HL-60 (cell line): ENCODE measurements at regions not wholly inside any gene's neighbourhood (a gene's known extent, or its start where the extent isn't known, plus 50 kb on each side); places are given as distances from the start of the nearest gene placed in this dataset.

ENCODE experiments used
- DNase-seq, 2 experiments: peaks; one replicate each; pipeline ENCODE4 v3.0.0-alpha.2; 2010 to 2020; ENCODE audit warnings: low read depth in 1 of 2, low spot score in 1 of 2
- H3K27ac ChIP-seq: fragments of 250-450 bp; sonication (Bioruptor Pico); replicated peaks from 2 replicates; pipeline ENCODE4 v1.5.1; 2020; ENCODE audit warnings: mild to moderate bottlenecking, moderate library complexity
- H3K27me3 ChIP-seq: fragments of 250-450 bp; sonication (Bioruptor Pico); 2 replicates; pipeline ENCODE4 v1.5.1; 2021; ENCODE audit warnings: mild to moderate bottlenecking, moderate library complexity; ENCODE audit not compliant: insufficient read depth, poor library complexity, severe bottlenecking
- H3K4me3 ChIP-seq: replicated peaks from 2 replicates; pipeline ENCODE4 v1.5.1; 2011; ENCODE audit warnings: mild to moderate bottlenecking, control low read depth, low read length; ENCODE audit not compliant: insufficient read depth
- CTCF ChIP-seq: IDR thresholded peaks from one replicate; pipeline ENCODE4 v1.5.1; 2011; ENCODE audit warnings: low read length, control low read depth, inconsistent platforms; ENCODE audit not compliant: insufficient read depth
- GABPA ChIP-seq: IDR thresholded peaks from 2 replicates; pipeline ENCODE4 v1.6.1; 2012; ENCODE audit warnings: low read depth
- POLR2AphosphoS5 ChIP-seq: IDR thresholded peaks from 2 replicates; pipeline ENCODE4 v1.6.1; 2012; ENCODE audit warnings: low read depth
- SPI1 ChIP-seq: IDR thresholded peaks from 2 replicates; pipeline ENCODE4 v1.6.1; 2012; ENCODE audit warnings: low read depth, mild to moderate bottlenecking, borderline replicate concordance
- TF ChIP-seq, protein P1 (sequence below): IDR thresholded peaks from 2 replicates; pipeline ENCODE4 v1.6.1; 2012; ENCODE audit warnings: low read depth; ENCODE audit not compliant: insufficient replicate concordance

DNA sequence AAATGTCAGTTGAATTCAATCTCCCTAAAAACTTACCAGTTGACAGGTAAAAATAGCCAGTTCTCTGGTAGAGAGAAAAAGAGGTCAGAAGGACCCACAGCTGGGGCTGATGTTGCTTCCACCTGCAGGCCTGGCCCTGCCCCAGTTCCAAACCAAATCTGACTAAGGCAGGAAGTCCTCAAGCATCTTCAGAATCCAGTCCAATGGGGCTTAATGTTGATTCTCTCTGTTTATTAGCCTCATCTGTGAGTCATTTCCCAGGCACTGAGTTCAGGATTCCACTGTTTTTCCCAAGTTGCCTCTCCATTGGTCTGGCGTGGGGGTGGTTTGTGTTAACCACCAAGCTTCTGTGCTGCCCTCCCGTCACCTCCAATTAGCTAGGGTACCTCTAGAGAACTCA lies 601.8 kb downstream of the INSC start:
- no peaks in the 10 kb centered on the region for H3K27me3 ChIP-seq
- no peak overlapping the region for H3K27ac ChIP-seq
- DNase-seq = no peak

GRCh38 chr11:15720460-15720859 lies 605.7 kb downstream of the INSC start:
- no peak for TF ChIP-seq POLR2AphosphoS5
- no peak for TF ChIP-seq CTCF
- TF ChIP-seq GABPA = no peak
- TF ChIP-seq, protein P1, sequence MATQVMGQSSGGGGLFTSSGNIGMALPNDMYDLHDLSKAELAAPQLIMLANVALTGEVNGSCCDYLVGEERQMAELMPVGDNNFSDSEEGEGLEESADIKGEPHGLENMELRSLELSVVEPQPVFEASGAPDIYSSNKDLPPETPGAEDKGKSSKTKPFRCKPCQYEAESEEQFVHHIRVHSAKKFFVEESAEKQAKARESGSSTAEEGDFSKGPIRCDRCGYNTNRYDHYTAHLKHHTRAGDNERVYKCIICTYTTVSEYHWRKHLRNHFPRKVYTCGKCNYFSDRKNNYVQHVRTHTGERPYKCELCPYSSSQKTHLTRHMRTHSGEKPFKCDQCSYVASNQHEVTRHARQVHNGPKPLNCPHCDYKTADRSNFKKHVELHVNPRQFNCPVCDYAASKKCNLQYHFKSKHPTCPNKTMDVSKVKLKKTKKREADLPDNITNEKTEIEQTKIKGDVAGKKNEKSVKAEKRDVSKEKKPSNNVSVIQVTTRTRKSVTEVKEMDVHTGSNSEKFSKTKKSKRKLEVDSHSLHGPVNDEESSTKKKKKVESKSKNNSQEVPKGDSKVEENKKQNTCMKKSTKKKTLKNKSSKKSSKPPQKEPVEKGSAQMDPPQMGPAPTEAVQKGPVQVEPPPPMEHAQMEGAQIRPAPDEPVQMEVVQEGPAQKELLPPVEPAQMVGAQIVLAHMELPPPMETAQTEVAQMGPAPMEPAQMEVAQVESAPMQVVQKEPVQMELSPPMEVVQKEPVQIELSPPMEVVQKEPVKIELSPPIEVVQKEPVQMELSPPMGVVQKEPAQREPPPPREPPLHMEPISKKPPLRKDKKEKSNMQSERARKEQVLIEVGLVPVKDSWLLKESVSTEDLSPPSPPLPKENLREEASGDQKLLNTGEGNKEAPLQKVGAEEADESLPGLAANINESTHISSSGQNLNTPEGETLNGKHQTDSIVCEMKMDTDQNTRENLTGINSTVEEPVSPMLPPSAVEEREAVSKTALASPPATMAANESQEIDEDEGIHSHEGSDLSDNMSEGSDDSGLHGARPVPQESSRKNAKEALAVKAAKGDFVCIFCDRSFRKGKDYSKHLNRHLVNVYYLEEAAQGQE = no peak
- no peak for TF ChIP-seq SPI1
- no peak for DNase-seq
- no peaks in the 10 kb centered on the region for H3K27me3 ChIP-seq

More for the DNA sequence above, 601.8 kb downstream of the INSC start:
- H3K4me3 ChIP-seq = no peak overlapping the region
- no peak for TF ChIP-seq SPI1
- TF ChIP-seq, protein P1 = no peak
- no peak for TF ChIP-seq CTCF
- no peak for TF ChIP-seq POLR2AphosphoS5
- TF ChIP-seq GABPA = no peak

GRCh38 chr11:15723966-15724365 lies 609.2 kb downstream of the INSC start:
- TF ChIP-seq CTCF (no peak), SPI1 (no peak)
- TF ChIP-seq, protein P1 = no peak
- Histone ChIP-seq H3K27ac (no peak overlapping the region), H3K4me3 (no peak overlapping the region), H3K27me3 (peaks cover 3% of the 10 kb centered on the region)
- DNase-seq = no peak

More at GRCh38 chr11:15720460-15720859, 605.7 kb downstream of the INSC start:
- no peak overlapping the region for H3K4me3 ChIP-seq
- no peak overlapping the region for H3K27ac ChIP-seq
